Caco-2 (cell line): ENCODE measurements at regions not wholly inside any gene's neighbourhood (a gene's known extent, or its start where the extent isn't known, plus 50 kb on each side); places are given as distances from the start of the nearest gene placed in this dataset.
"Not testable (repeated sequence)": the region's sequence is repeated elsewhere in the genome, so short reads cannot be mapped to it uniquely, and the experiment has no call there.

Experiments used
- BruUV-seq: library from RNA; stranded (reverse); fragments of 400-500 nt; replicated peaks from 2 replicates; lab custom pipeline; 2021; lab: Mats Ljungman, UMichigan
- CTCF ChIA-PET: fragments of 300-600 bp; sonication (Branson Sonifier 250); formaldehyde crosslinking; loops from one replicate; lab custom pipeline; 2022; ENCODE audit warnings: antibody characterized with exemption; lab: Charles Lee
- POLR2A ChIA-PET: fragments of 300-600 bp; sonication (Branson Sonifier 250); formaldehyde crosslinking; loops from one replicate; lab custom pipeline; 2022; ENCODE audit warnings: antibody characterized with exemption; lab: Charles Lee
- DNase-seq, 2 experiments: peaks; one replicate each; pipeline versions ENCODE4 v3.0.0 to v3.0.0-alpha.2; 2020 to 2022
- H3K27me3 ChIP-seq: replicated peaks from 2 replicates; pipeline ENCODE4 v1.6.0; 2011; ENCODE audit warnings: low read length; ENCODE audit not compliant: control insufficient read depth, insufficient read depth
- H3K36me3 ChIP-seq: 2 replicates; pipeline ENCODE4 v1.5.1; 2011; ENCODE audit warnings: low read length; ENCODE audit not compliant: control insufficient read depth, insufficient read depth
- H3K4me1 ChIP-seq: fragments of 250-450 bp; sonication (Bioruptor Pico); 2 replicates; pipeline ENCODE4 v1.5.1; 2020; ENCODE audit warnings: mild to moderate bottlenecking
- H3K4me3 ChIP-seq: 2 replicates; pipeline ENCODE4 v1.5.1; 2011; ENCODE audit warnings: low read depth, mild to moderate bottlenecking, control low read depth, low read length
- H3K9me3 ChIP-seq: fragments of 250-450 bp; sonication (Bioruptor Pico); 2 replicates; pipeline ENCODE4 v1.5.1; 2020; ENCODE audit warnings: mild to moderate bottlenecking, moderate library complexity
- H3K27ac Mint-ChIP-seq: one replicate; pipeline ENCODE4 v1.8.0; 2022; ENCODE audit warnings: mixed read lengths; ENCODE audit not compliant: unreplicated experiment
- H3K27me3 Mint-ChIP-seq: one replicate; pipeline ENCODE4 v1.8.0; 2022; ENCODE audit warnings: mixed read lengths; ENCODE audit not compliant: insufficient read depth, unreplicated experiment
- H3K36me3 Mint-ChIP-seq: one replicate; pipeline ENCODE4 v1.8.0; 2022; ENCODE audit warnings: mild to moderate bottlenecking, mixed read lengths; ENCODE audit not compliant: insufficient read depth, unreplicated experiment
- H3K4me1 Mint-ChIP-seq: one replicate; pipeline ENCODE4 v1.8.0; 2022; ENCODE audit warnings: low read depth, mixed read lengths; ENCODE audit not compliant: unreplicated experiment
- H3K4me3 Mint-ChIP-seq: one replicate; pipeline ENCODE4 v1.8.0; 2022; ENCODE audit warnings: mild to moderate bottlenecking, moderate library complexity, mixed read lengths; ENCODE audit not compliant: unreplicated experiment
- H3K9me3 Mint-ChIP-seq: one replicate; pipeline ENCODE4 v1.8.0; 2022; ENCODE audit warnings: mixed read lengths; ENCODE audit not compliant: unreplicated experiment
- CTCF ChIP-seq, 2 experiments: fragments of 200-600 bp in 1 of 2; IDR thresholded peaks; 1 replicate in 1 of 2; 2 replicates in 1 of 2; pipeline versions ENCODE4 v1.5.1 to v1.8.0; 2011 to 2022; ENCODE audit warnings: antibody characterized with exemption in 1 of 2, control low read depth in 1 of 2, inconsistent platforms in 1 of 2, low read depth in 1 of 2, low read length in 1 of 2, mild to moderate bottlenecking in 1 of 2, moderate library complexity in 1 of 2; ENCODE audit not compliant: insufficient read depth in 1 of 2, severe bottlenecking in 1 of 2, unreplicated experiment in 1 of 2
- intact Hi-C: fragments of 100-400 bp; cut with micrococcal nuclease; formaldehyde crosslinking; loops from one replicate; pipeline ENCODE4 v1.10.0; 2022; ENCODE audit not compliant: unreplicated experiment

GRCh38 chr18:22828171-22828570 is 105.0 kb upstream of the RBBP8 start:
- Histone ChIP-seq H3K36me3 (no peaks in the 10 kb centered on the region), H3K27me3 (no peaks in the 10 kb centered on the region), H3K4me3 (no peak overlapping the region), H3K4me1 (peaks cover 51% of the 10 kb centered on the region), H3K9me3 (peaks cover 3% of the 10 kb centered on the region; the same call in 1 of the 2 replicates)
- no peaks in the 10 kb centered on the region for H3K27me3 Mint-ChIP-seq
- peaks cover 4% of the 10 kb centered on the region for H3K36me3 Mint-ChIP-seq
- no peak for TF ChIP-seq CTCF (IDR thresholded peaks at IDR 0.05; ENCODE audit: insufficient read depth in 1 of 2, low read depth in 1 of 2, low read length in 1 of 2, severe bottlenecking in 1 of 2, unreplicated experiment in 1 of 2)
- H3K4me1 Mint-ChIP-seq, result peaks cover 19% of the 10 kb centered on the region
- no peak overlapping the region for H3K4me3 Mint-ChIP-seq
- intact Hi-C loops, result no loop called here
- ChIA-PET CTCF (no interaction called here), POLR2A (no interaction called here)
- no peak for DNase-seq
- H3K27ac Mint-ChIP-seq, result no peak overlapping the region
- no TSS peak for BruUV-seq
- H3K9me3 Mint-ChIP-seq, result peaks cover 13% of the 10 kb centered on the region

- H3K27me3 Mint-ChIP-seq, intact Hi-C loops: not testable (repeated sequence)
These were observed 104.5 kb upstream of the RBBP8 start for GRCh38 chr18:22828583-22828982.

GRCh38 chr18:22829781-22830180 is 103.3 kb upstream of the RBBP8 start:
- peaks cover 4% of the 10 kb centered on the region for H3K36me3 Mint-ChIP-seq
- intact Hi-C loops, result no loop called here
- TF ChIP-seq CTCF (IDR thresholded peaks at IDR 0.05; ENCODE audit: insufficient read depth in 1 of 2, low read depth in 1 of 2, low read length in 1 of 2, severe bottlenecking in 1 of 2, unreplicated experiment in 1 of 2), result no peak

More at GRCh38 chr18:22828583-22828982, 104.5 kb upstream of the RBBP8 start:
- peaks cover 13% of the 10 kb centered on the region for H3K9me3 Mint-ChIP-seq
- CTCF ChIA-PET, BruUV-seq, H3K27me3 ChIP-seq, DNase-seq, H3K27ac Mint-ChIP-seq, H3K9me3 ChIP-seq, H3K4me3 Mint-ChIP-seq, H3K36me3 ChIP-seq, H3K4me3 ChIP-seq, H3K36me3 Mint-ChIP-seq, POLR2A ChIA-PET: not testable (repeated sequence)
- H3K4me1 Mint-ChIP-seq, result peaks cover 19% of the 10 kb centered on the region
- peaks cover 55% of the 10 kb centered on the region for H3K4me1 ChIP-seq

GRCh38 chr18:22830511-22830910 is 102.6 kb upstream of the RBBP8 start:
- POLR2A ChIA-PET, result no interaction called here
- CTCF ChIA-PET, result no interaction called here

More at GRCh38 chr18:22829781-22830180, 103.3 kb upstream of the RBBP8 start:
- DNase-seq, result no peak
- Mint-ChIP-seq H3K27ac (no peak overlapping the region), H3K4me1 (peaks cover 19% of the 10 kb centered on the region), H3K9me3 (peaks cover 13% of the 10 kb centered on the region), H3K27me3 (no peaks in the 10 kb centered on the region), H3K4me3 (no peak overlapping the region)
- Histone ChIP-seq H3K27me3 (no peaks in the 10 kb centered on the region), H3K36me3 (no peaks in the 10 kb centered on the region), H3K9me3 (peaks cover 3% of the 10 kb centered on the region; the same call in 1 of the 2 replicates), H3K4me3 (no peak overlapping the region), H3K4me1 (peaks cover 50% of the 10 kb centered on the region)
- ChIA-PET CTCF (no interaction called here), POLR2A (no interaction called here)
- no TSS peak for BruUV-seq

More at GRCh38 chr18:22830511-22830910, 102.6 kb upstream of the RBBP8 start:
- H3K27me3 Mint-ChIP-seq, result no peaks in the 10 kb centered on the region
- Histone ChIP-seq H3K4me1 (peaks cover 49% of the 10 kb centered on the region), H3K27me3 (no peaks in the 10 kb centered on the region), H3K36me3 (no peaks in the 10 kb centered on the region), H3K9me3 (peaks cover 3% of the 10 kb centered on the region; the same call in 1 of the 2 replicates), H3K4me3 (no peak overlapping the region)
- H3K27ac Mint-ChIP-seq, result no peak overlapping the region
- DNase-seq, result no peak
- intact Hi-C loops, result no loop called here
- peaks cover 13% of the 10 kb centered on the region for H3K9me3 Mint-ChIP-seq
- TF ChIP-seq CTCF (IDR thresholded peaks at IDR 0.05; ENCODE audit: insufficient read depth in 1 of 2, low read depth in 1 of 2, low read length in 1 of 2, severe bottlenecking in 1 of 2, unreplicated experiment in 1 of 2), result no peak
- no peak overlapping the region for H3K4me3 Mint-ChIP-seq
- H3K4me1 Mint-ChIP-seq, result peaks cover 21% of the 10 kb centered on the region
- BruUV-seq, result no TSS peak
- peaks cover 4% of the 10 kb centered on the region for H3K36me3 Mint-ChIP-seq
